GM21786 (cell line): ENCODE measurements at regions not wholly inside any gene's neighbourhood (a gene's known extent, or its start where the extent isn't known, plus 50 kb on each side); places are given as distances from the start of the nearest gene placed in this dataset.

Source experiments
- ATAC-seq: cut with Tn5 transposase; IDR thresholded peaks from one replicate; pipeline ENCODE4 v1.9.1; 2021; ENCODE audit not compliant: unreplicated experiment

- no peak for ATAC-seq
These were observed 80.1 kb upstream of the TYRP1 start for GRCh38 chr9:12613071-12613470.

GRCh38 chr9:12614488-12614887 lies 78.7 kb upstream of the TYRP1 start:
- no peak for ATAC-seq

GRCh38 chr9:12618956-12619355 lies 74.2 kb upstream of the TYRP1 start:
- no peak for ATAC-seq

GRCh38 chr9:12625844-12626243 lies 67.3 kb upstream of the TYRP1 start:
- no peak for ATAC-seq

- ATAC-seq = no peak
These were observed 66.1 kb upstream of the TYRP1 start for GRCh38 chr9:12627096-12627495.

GRCh38 chr9:12628546-12628945 lies 64.6 kb upstream of the TYRP1 start:
- ATAC-seq = no peak

- no peak for ATAC-seq
These were observed 64.1 kb upstream of the TYRP1 start for GRCh38 chr9:12629067-12629466.

GRCh38 chr9:12631866-12632265 lies 61.3 kb upstream of the TYRP1 start:
- no peak for ATAC-seq

GRCh38 chr9:12633016-12633765 lies 60.0 kb upstream of the TYRP1 start:
- ATAC-seq = no peak

- peak; percentile 66 for ATAC-seq
These were observed 53.1 kb upstream of the TYRP1 start for GRCh38 chr9:12640016-12640587.

- ATAC-seq = no peak
These were observed 52.1 kb upstream of the TYRP1 start for GRCh38 chr9:12640866-12641636.
